NOMO-1 treated with DMSO at 0.1 percent for 48 hours (cell line): ENCODE measurements at regions not wholly inside any gene's neighbourhood (a gene's known extent, or its start where the extent isn't known, plus 50 kb on each side); places are given as distances from the start of the nearest gene placed in this dataset.

ENCODE experiments used
- DNase-seq: peaks from one replicate; lab custom pipeline; 2025; ENCODE audit not compliant: unreplicated experiment; lab: John Stamatoyannopoulos, UW

GRCh38 chr10:93177511-93177910, 103.8 kb downstream of the CYP26A1 start:
- DNase-seq, result no peak

- no peak for DNase-seq
Observed at GRCh38 chr10:93178226-93178625, 104.5 kb downstream of the CYP26A1 start.

- DNase-seq, result no peak
Observed at GRCh38 chr10:93180482-93180931, 106.8 kb downstream of the CYP26A1 start.

- DNase-seq, result no peak
Observed at GRCh38 chr10:93181271-93182048, 107.8 kb downstream of the CYP26A1 start.

GRCh38 chr10:93182049-93182327, 108.3 kb downstream of the CYP26A1 start:
- DNase-seq, result no peak

GRCh38 chr10:93182790-93183189, 109.1 kb downstream of the CYP26A1 start:
- no peak for DNase-seq

- no peak for DNase-seq
Observed at GRCh38 chr10:93186653-93187052, 113.0 kb downstream of the CYP26A1 start.

GRCh38 chr10:93189944-93190343, 116.3 kb downstream of the CYP26A1 start:
- DNase-seq, result no peak

- peak; percentile 82 for DNase-seq
Observed at GRCh38 chr10:93190372-93190771, 116.7 kb downstream of the CYP26A1 start.

- no peak for DNase-seq
Observed at GRCh38 chr10:93193906-93194305, 120.2 kb downstream of the CYP26A1 start.

- DNase-seq, result peak; percentile 40
Observed at GRCh38 chr10:93198401-93199131, 124.9 kb downstream of the CYP26A1 start.

- DNase-seq, result peak; percentile 74
Observed at GRCh38 chr10:93199191-93199751, 125.6 kb downstream of the CYP26A1 start.

- no peak for DNase-seq
Observed at GRCh38 chr10:93204494-93205485, 131.1 kb downstream of the CYP26A1 start.

- no peak for DNase-seq
Observed at GRCh38 chr10:93206652-93207051, 133.0 kb downstream of the CYP26A1 start.

GRCh38 chr10:93208717-93209464, 135.2 kb downstream of the CYP26A1 start:
- no peak for DNase-seq

GRCh38 chr10:93211991-93212390, 138.3 kb downstream of the CYP26A1 start:
- DNase-seq, result no peak

- no peak for DNase-seq
Observed at GRCh38 chr10:93215312-93215711, 141.6 kb downstream of the CYP26A1 start.

GRCh38 chr10:93216341-93216985, 142.8 kb downstream of the CYP26A1 start:
- DNase-seq, result no peak

GRCh38 chr10:93218386-93218785, 144.7 kb downstream of the CYP26A1 start:
- DNase-seq, result no peak

- no peak for DNase-seq
Observed at GRCh38 chr10:93219347-93219746, 145.7 kb downstream of the CYP26A1 start.
